ENCODE measurements at regions not wholly inside any gene's neighbourhood (a gene's known extent, or its start where the extent isn't known, plus 50 kb on each side); places are given as distances from the start of the nearest gene placed in this dataset.

DNA sequence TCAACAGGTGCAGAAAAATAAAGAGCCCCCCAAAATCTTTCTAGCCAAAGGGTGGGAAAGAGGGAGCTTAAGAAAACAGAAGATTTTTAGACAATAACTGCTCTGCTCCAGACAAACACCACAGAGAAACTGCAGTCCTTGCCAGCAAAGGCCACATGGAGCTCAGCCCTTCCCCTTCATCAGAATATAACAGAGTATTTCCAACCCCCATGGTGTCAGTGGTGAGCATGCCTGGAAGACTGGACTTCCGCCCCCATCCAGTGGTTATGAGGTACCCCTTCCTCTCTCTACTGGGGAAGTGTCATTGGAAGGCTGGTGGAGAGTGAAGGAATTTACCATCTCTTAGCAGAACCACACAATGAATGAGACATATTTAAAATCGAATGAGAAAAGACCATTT lies 1007.3 kb upstream of the CELF2 start:
- no peak for DNase-seq (ENCODE audit: low read depth in 1 of 2, low spot score in 1 of 2)
- Histone ChIP-seq H3K27ac (replicated peaks) (no peak overlapping the region), H3K27me3 (ENCODE audit: insufficient read depth, poor library complexity, severe bottlenecking) (no peaks in the 10 kb centered on the region), H3K4me3 (replicated peaks; ENCODE audit: insufficient read depth, low read length) (no peak overlapping the region)
- TF ChIP-seq, protein P1, sequence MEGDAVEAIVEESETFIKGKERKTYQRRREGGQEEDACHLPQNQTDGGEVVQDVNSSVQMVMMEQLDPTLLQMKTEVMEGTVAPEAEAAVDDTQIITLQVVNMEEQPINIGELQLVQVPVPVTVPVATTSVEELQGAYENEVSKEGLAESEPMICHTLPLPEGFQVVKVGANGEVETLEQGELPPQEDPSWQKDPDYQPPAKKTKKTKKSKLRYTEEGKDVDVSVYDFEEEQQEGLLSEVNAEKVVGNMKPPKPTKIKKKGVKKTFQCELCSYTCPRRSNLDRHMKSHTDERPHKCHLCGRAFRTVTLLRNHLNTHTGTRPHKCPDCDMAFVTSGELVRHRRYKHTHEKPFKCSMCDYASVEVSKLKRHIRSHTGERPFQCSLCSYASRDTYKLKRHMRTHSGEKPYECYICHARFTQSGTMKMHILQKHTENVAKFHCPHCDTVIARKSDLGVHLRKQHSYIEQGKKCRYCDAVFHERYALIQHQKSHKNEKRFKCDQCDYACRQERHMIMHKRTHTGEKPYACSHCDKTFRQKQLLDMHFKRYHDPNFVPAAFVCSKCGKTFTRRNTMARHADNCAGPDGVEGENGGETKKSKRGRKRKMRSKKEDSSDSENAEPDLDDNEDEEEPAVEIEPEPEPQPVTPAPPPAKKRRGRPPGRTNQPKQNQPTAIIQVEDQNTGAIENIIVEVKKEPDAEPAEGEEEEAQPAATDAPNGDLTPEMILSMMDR (IDR thresholded peaks at IDR 0.05; ENCODE audit: insufficient read depth, low read length), result no peak
- no peak for TF ChIP-seq POLR2AphosphoS5 (IDR thresholded peaks at IDR 0.05; ENCODE audit: low read depth)
- no peak for TF ChIP-seq GABPA (IDR thresholded peaks at IDR 0.05; ENCODE audit: low read depth)
- TF ChIP-seq SPI1 (IDR thresholded peaks at IDR 0.05; ENCODE audit: borderline replicate concordance, low read depth), result no peak
- TF ChIP-seq REST (IDR thresholded peaks at IDR 0.05; ENCODE audit: insufficient replicate concordance, low read depth), result no peak

DNA sequence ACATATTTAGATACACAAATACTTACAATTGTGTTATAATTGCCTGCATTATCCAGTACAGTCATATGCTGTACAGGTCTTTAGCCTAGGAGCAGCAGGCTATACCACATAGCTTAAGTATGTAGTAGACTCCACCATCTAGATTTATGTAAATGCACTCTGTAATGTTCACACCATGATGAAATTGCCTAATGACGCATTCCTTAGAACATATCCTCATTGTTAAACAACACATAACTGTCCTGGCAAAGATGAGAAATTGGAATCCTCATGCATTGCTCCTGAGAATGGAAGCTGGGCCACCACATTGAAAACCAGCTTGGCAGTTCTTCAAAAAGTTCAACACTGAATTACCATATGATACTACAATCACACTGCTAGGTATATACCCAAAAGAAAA lies 1002.8 kb upstream of the CELF2 start:
- no peak for DNase-seq (ENCODE audit: low read depth in 1 of 2, low spot score in 1 of 2)
- Histone ChIP-seq H3K4me3 (replicated peaks; ENCODE audit: insufficient read depth, low read length) (no peak overlapping the region), H3K27ac (replicated peaks) (no peak overlapping the region), H3K27me3 (ENCODE audit: insufficient read depth, poor library complexity, severe bottlenecking) (no peaks in the 10 kb centered on the region)
- TF ChIP-seq POLR2AphosphoS5 (IDR thresholded peaks at IDR 0.05; ENCODE audit: low read depth) (no peak), SPI1 (IDR thresholded peaks at IDR 0.05; ENCODE audit: borderline replicate concordance, low read depth) (no peak)

- TF ChIP-seq SPI1 (IDR thresholded peaks at IDR 0.05; ENCODE audit: borderline replicate concordance, low read depth) (no peak), POLR2AphosphoS5 (IDR thresholded peaks at IDR 0.05; ENCODE audit: low read depth) (no peak)
- TF ChIP-seq, protein P1 (IDR thresholded peaks at IDR 0.05; ENCODE audit: insufficient read depth, low read length), result no peak
- Histone ChIP-seq H3K27me3 (ENCODE audit: insufficient read depth, poor library complexity, severe bottlenecking) (no peaks in the 10 kb centered on the region), H3K27ac (replicated peaks) (no peak overlapping the region), H3K4me3 (replicated peaks; ENCODE audit: insufficient read depth, low read length) (no peak overlapping the region)
- no peak for DNase-seq (ENCODE audit: low read depth in 1 of 2, low spot score in 1 of 2)
These were observed 1000.0 kb upstream of the CELF2 start for GRCh38 chr10:10017716-10018115.

DNA sequence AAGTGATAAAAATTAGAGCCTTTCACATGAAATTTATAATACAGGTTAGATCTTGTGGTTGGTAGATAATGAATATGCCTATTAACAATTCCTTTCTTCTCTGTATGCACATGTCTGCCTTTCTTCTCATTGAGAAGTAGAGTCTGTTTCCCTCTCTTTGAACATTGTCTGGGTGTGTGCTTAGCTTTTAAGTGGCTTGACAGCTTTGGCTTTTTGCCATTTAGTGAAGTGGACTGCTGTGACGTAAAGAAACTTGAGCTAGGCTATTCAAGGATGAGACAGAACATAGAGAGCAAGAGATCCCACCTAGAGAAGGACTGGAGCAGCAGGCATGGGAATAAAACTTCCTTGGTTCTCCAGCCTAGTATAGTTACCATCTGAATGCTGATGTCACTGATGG lies 996.7 kb upstream of the CELF2 start:
- no peak for DNase-seq (ENCODE audit: low read depth in 1 of 2, low spot score in 1 of 2)
- H3K4me3 ChIP-seq (replicated peaks; ENCODE audit: insufficient read depth, low read length), result no peak overlapping the region
- H3K27ac ChIP-seq (replicated peaks), result no peak overlapping the region
- TF ChIP-seq POLR2AphosphoS5 (IDR thresholded peaks at IDR 0.05; ENCODE audit: low read depth), result no peak
- TF ChIP-seq GABPA (IDR thresholded peaks at IDR 0.05; ENCODE audit: low read depth), result no peak
- TF ChIP-seq SPI1 (IDR thresholded peaks at IDR 0.05; ENCODE audit: borderline replicate concordance, low read depth), result no peak
- TF ChIP-seq REST (IDR thresholded peaks at IDR 0.05; ENCODE audit: insufficient replicate concordance, low read depth), result no peak
- TF ChIP-seq, protein P1 (IDR thresholded peaks at IDR 0.05; ENCODE audit: insufficient read depth, low read length), result no peak
- H3K27me3 ChIP-seq (ENCODE audit: insufficient read depth, poor library complexity, severe bottlenecking), result no peaks in the 10 kb centered on the region

Measured in HL-60 (cell line).